ENCODE measurements at regions not wholly inside any gene's neighbourhood (a gene's known extent, or its start where the extent isn't known, plus 50 kb on each side); places are given as distances from the start of the nearest gene placed in this dataset.

DNA sequence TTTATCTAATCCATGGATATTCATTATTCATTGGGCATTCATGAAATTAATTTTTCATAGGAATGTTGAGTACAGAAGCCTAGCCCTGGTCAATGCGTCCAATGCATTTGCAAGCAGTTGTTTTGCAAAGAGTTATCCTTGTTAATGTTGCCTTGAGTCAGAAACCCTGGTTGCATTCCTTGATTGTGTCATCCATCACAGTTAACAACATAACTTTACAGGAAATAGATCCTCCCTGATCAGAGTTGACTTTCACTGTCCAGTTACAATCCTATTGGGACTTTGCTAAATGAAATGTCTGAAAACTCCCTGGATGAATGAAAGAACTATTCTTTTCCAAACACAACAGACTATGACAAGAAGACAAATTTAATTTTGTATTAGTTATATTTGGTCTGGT, 924.3 kb upstream of the SLIT2 start:
- TF ChIP-seq, protein P1, sequence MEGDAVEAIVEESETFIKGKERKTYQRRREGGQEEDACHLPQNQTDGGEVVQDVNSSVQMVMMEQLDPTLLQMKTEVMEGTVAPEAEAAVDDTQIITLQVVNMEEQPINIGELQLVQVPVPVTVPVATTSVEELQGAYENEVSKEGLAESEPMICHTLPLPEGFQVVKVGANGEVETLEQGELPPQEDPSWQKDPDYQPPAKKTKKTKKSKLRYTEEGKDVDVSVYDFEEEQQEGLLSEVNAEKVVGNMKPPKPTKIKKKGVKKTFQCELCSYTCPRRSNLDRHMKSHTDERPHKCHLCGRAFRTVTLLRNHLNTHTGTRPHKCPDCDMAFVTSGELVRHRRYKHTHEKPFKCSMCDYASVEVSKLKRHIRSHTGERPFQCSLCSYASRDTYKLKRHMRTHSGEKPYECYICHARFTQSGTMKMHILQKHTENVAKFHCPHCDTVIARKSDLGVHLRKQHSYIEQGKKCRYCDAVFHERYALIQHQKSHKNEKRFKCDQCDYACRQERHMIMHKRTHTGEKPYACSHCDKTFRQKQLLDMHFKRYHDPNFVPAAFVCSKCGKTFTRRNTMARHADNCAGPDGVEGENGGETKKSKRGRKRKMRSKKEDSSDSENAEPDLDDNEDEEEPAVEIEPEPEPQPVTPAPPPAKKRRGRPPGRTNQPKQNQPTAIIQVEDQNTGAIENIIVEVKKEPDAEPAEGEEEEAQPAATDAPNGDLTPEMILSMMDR (IDR thresholded peaks at IDR 0.05): no peak
- no peak for TF ChIP-seq EP300 (IDR thresholded peaks at IDR 0.05)
- TF ChIP-seq POLR2A (IDR thresholded peaks at IDR 0.05): no peak
- no peak for TF ChIP-seq POLR2AphosphoS5 (IDR thresholded peaks at IDR 0.05)
